H1 (cell line): ENCODE measurements at regions not wholly inside any gene's neighbourhood (a gene's known extent, or its start where the extent isn't known, plus 50 kb on each side); places are given as distances from the start of the nearest gene placed in this dataset.

ENCODE experiments used
- CTCF ChIA-PET: fragments of 300-600 bp; sonication (Branson Sonifier 250); formaldehyde crosslinking; loops from one replicate; lab custom pipeline; 2021; ENCODE audit not compliant: partially characterized antibody; lab: Charles Lee
- POLR2A ChIA-PET: fragments of 300-600 bp; sonication (Branson Sonifier 250); formaldehyde crosslinking; loops from one replicate; lab custom pipeline; 2021; ENCODE audit warnings: inconsistent platforms; ENCODE audit not compliant: partially characterized antibody; lab: Charles Lee
- DNase-seq, 2 experiments: peaks; one replicate each; pipeline versions ENCODE4 v3.0.0 to v3.0.0-alpha.2; 2010 to 2022; ENCODE audit warnings: low spot score in 2 of 2, low read depth in 1 of 2, mixed read lengths in 1 of 2
- FAIRE-seq: peaks from 2 replicates; lab custom pipeline; 2011; peaks lifted over from hg19 to GRCh38; lab: Jason Lieb, UNC
- H2AFZ ChIP-seq: 2 replicates; pipeline ENCODE4 v1.8.1; 2012; ENCODE audit warnings: low read length, inconsistent platforms
- H2AK5ac ChIP-seq: 2 replicates; pipeline ENCODE4 v1.6.1; 2013; ENCODE audit warnings: low read depth, low read length
- H2BK120ac ChIP-seq: replicated peaks from 2 replicates; pipeline ENCODE3; 2013; ENCODE audit warnings: low read depth, low read length, inconsistent platforms
- H2BK12ac ChIP-seq: 2 replicates; pipeline ENCODE4 v1.6.1; 2013; ENCODE audit warnings: low read depth, low read length
- H2BK15ac ChIP-seq: 2 replicates; pipeline ENCODE4 v1.6.1; 2013; ENCODE audit warnings: low read length
- H2BK20ac ChIP-seq: 2 replicates; pipeline ENCODE4 v1.6.1; 2013; ENCODE audit warnings: low read length
- H2BK5ac ChIP-seq: 2 replicates; pipeline ENCODE4 v1.6.1; 2013; ENCODE audit warnings: low read depth, low read length
- H3K14ac ChIP-seq: 2 replicates; pipeline ENCODE4 v1.6.1; 2013; ENCODE audit warnings: inconsistent platforms; ENCODE audit not compliant: insufficient read length
- H3K18ac ChIP-seq: 2 replicates; pipeline ENCODE4 v1.6.1; 2013; ENCODE audit warnings: low read length; ENCODE audit errors: extremely low read depth
- H3K23ac ChIP-seq: 2 replicates; pipeline ENCODE4 v1.6.1; 2013; ENCODE audit warnings: inconsistent platforms; ENCODE audit not compliant: insufficient read length
- H3K23me2 ChIP-seq: 2 replicates; pipeline ENCODE4 v1.6.1; 2013; ENCODE audit warnings: low read depth, low read length
- H3K27ac ChIP-seq: 2 replicates; pipeline ENCODE4 v1.6.1; 2011; ENCODE audit warnings: low read depth, low read length, inconsistent platforms
- H3K27me3 ChIP-seq, 4 experiments: replicated peaks in 1 of 4; 1 replicate in 1 of 4; 2 replicates in 3 of 4; pipeline versions ENCODE4 v1.6.1 to v1.8.1; 2011 to 2013; ENCODE audit warnings: low read length in 3 of 4, mild to moderate bottlenecking in 3 of 4, inconsistent platforms in 2 of 4, mixed read lengths in 2 of 4, moderate library complexity in 1 of 4; ENCODE audit not compliant: control insufficient read depth in 3 of 4, insufficient read depth in 3 of 4; ENCODE audit errors: extremely low read depth in 1 of 4
- H3K36me3 ChIP-seq, 4 experiments: 2 replicates each; pipeline versions ENCODE4 v1.6.1 to v1.8.1; 2011 to 2013; ENCODE audit warnings: mild to moderate bottlenecking in 4 of 4, low read length in 3 of 4, moderate library complexity in 2 of 4, control low read depth in 1 of 4, inconsistent platforms in 1 of 4; ENCODE audit not compliant: insufficient read depth in 4 of 4, control insufficient read depth in 2 of 4
- H3K4ac ChIP-seq: replicated peaks from 2 replicates; pipeline ENCODE3; 2013; ENCODE audit warnings: low read length, low read depth, mixed read lengths, inconsistent platforms; ENCODE audit not compliant: insufficient read length
- H3K4me1 ChIP-seq, 4 experiments: replicated peaks in 1 of 4; 1 replicate in 1 of 4; 2 replicates in 3 of 4; pipeline versions ENCODE4 v1.6.1 to v1.8.1; 2011 to 2013; ENCODE audit warnings: low read length in 3 of 4, inconsistent platforms in 2 of 4, mixed read lengths in 1 of 4; ENCODE audit not compliant: insufficient read depth in 4 of 4, control insufficient read depth in 3 of 4
- H3K4me2 ChIP-seq, 2 experiments: 2 replicates each; pipeline versions ENCODE4 v1.6.1 to v1.8.1; 2011 to 2013; ENCODE audit warnings: low read depth in 2 of 2, low read length in 2 of 2, control low read depth in 1 of 2, inconsistent platforms in 1 of 2, mild to moderate bottlenecking in 1 of 2; ENCODE audit not compliant: insufficient read depth in 1 of 2
- H3K4me3 ChIP-seq, 4 experiments: fragments of 200-600, 300-600 bp in 1 of 4; sonication (generic), shearing (Covaris generic), sonication (Bioruptor Twin) in 1 of 4; 2 replicates each; pipeline versions ENCODE4 v1.5.1 to v1.8.1; 2011 to 2016; ENCODE audit warnings: low read length in 4 of 4, low read depth in 3 of 4, control low read depth in 2 of 4, inconsistent platforms in 2 of 4, mild to moderate bottlenecking in 2 of 4, mixed read lengths in 1 of 4, moderate library complexity in 1 of 4; ENCODE audit not compliant: insufficient read depth in 2 of 4; ENCODE audit errors: extremely low read depth in 1 of 4
- H3K56ac ChIP-seq: replicated peaks from 2 replicates; pipeline ENCODE3; 2013; ENCODE audit warnings: low read depth, mild to moderate bottlenecking, mixed read lengths, low read length, inconsistent platforms; ENCODE audit not compliant: insufficient read length
- H3K79me1 ChIP-seq: 2 replicates; pipeline ENCODE4 v1.6.1; 2013; ENCODE audit warnings: low read depth, low read length, control low read depth
- H3K79me2 ChIP-seq, 2 experiments: 2 replicates each; pipeline versions ENCODE4 v1.6.1 to v1.8.1; 2012 to 2013; ENCODE audit warnings: low read length in 2 of 2, mild to moderate bottlenecking in 2 of 2, inconsistent platforms in 1 of 2; ENCODE audit not compliant: insufficient read depth in 2 of 2, control insufficient read depth in 1 of 2
- H3K9ac ChIP-seq, 4 experiments: replicated peaks in 1 of 4; 1 replicate in 1 of 4; 2 replicates in 3 of 4; pipeline versions ENCODE4 v1.6.1 to v1.8.1; 2011 to 2013; ENCODE audit warnings: low read depth in 3 of 4, low read length in 3 of 4, control low read depth in 2 of 4, mild to moderate bottlenecking in 2 of 4, moderate library complexity in 2 of 4, inconsistent platforms in 1 of 4; ENCODE audit errors: extremely low read depth in 1 of 4
- H3K9me3 ChIP-seq, 2 experiments: 2 replicates each; pipeline versions ENCODE4 v1.6.1 to v1.8.1; 2012 to 2013; ENCODE audit warnings: mild to moderate bottlenecking in 2 of 2, moderate library complexity in 2 of 2, control low read depth in 1 of 2, inconsistent platforms in 1 of 2, low read depth in 1 of 2, low read length in 1 of 2, mixed read lengths in 1 of 2; ENCODE audit not compliant: insufficient read depth in 2 of 2
- H4K20me1 ChIP-seq, 2 experiments: replicated peaks in 1 of 2; 2 replicates each; pipeline versions ENCODE3 to v1.8.1; 2011 to 2013; ENCODE audit warnings: inconsistent platforms in 2 of 2, low read length in 2 of 2, mild to moderate bottlenecking in 1 of 2; ENCODE audit not compliant: insufficient read depth in 2 of 2, control insufficient read depth in 1 of 2
- H4K5ac ChIP-seq: 2 replicates; pipeline ENCODE4 v1.6.1; 2013; ENCODE audit warnings: low read length, low read depth, mixed read lengths, inconsistent platforms; ENCODE audit not compliant: insufficient read length
- H4K8ac ChIP-seq: 2 replicates; pipeline ENCODE4 v1.8.0; 2013; ENCODE audit warnings: mild to moderate bottlenecking, moderate library complexity, low read length, inconsistent platforms; ENCODE audit not compliant: insufficient read depth; ENCODE audit errors: extremely low read depth
- H4K91ac ChIP-seq: replicated peaks from 2 replicates; pipeline ENCODE3; 2013; ENCODE audit warnings: low read length, mixed read lengths, inconsistent platforms; ENCODE audit not compliant: insufficient read length
- BACH1 ChIP-seq: IDR thresholded peaks from 2 replicates; pipeline ENCODE4 v1.6.1; 2012; ENCODE audit warnings: low read length, improper control_type of control experiment
- BRCA1 ChIP-seq: IDR thresholded peaks from 2 replicates; pipeline ENCODE4 v1.6.1; 2012; ENCODE audit warnings: low read depth, low read length, improper control_type of control experiment
- CREB1 ChIP-seq: IDR thresholded peaks from 2 replicates; pipeline ENCODE4 v1.6.1; 2012; ENCODE audit warnings: inconsistent platforms
- CTBP2 ChIP-seq: IDR thresholded peaks from 2 replicates; pipeline ENCODE4 v1.7.0; 2011; ENCODE audit warnings: borderline replicate concordance, mild to moderate bottlenecking, moderate library complexity, mixed read lengths, low read length; ENCODE audit not compliant: insufficient read depth, insufficient read length
- GTF2F1 ChIP-seq: IDR thresholded peaks from 2 replicates; pipeline ENCODE4 v1.6.1; 2012; ENCODE audit warnings: low read depth, low read length, improper control_type of control experiment, borderline replicate concordance
- JUN ChIP-seq: IDR thresholded peaks from 2 replicates; pipeline ENCODE4 v1.6.1; 2011; ENCODE audit warnings: low read depth, mild to moderate bottlenecking, improper control_type of control experiment, low read length
- JUND ChIP-seq: IDR thresholded peaks from 2 replicates; pipeline ENCODE4 v1.6.1; 2011; ENCODE audit warnings: mild to moderate bottlenecking, improper control_type of control experiment, low read length
- KDM1A ChIP-seq: fragments of 200-600, 300-600 bp; sonication (generic); IDR thresholded peaks from 2 replicates; pipeline ENCODE4 v1.7.1; 2016; ENCODE audit warnings: mild to moderate bottlenecking, low read length, borderline replicate concordance
- KDM4A ChIP-seq: IDR thresholded peaks from one replicate; pipeline ENCODE4 v1.7.1; 2012; ENCODE audit warnings: low read depth, mild to moderate bottlenecking, moderate library complexity, low read length, inconsistent platforms; ENCODE audit not compliant: severe bottlenecking
- NANOG ChIP-seq: IDR thresholded peaks from 2 replicates; pipeline ENCODE4 v1.6.1; 2011; ENCODE audit warnings: low read length, low read depth, mild to moderate bottlenecking, inconsistent platforms; ENCODE audit not compliant: insufficient read depth, poor library complexity, severe bottlenecking
- POLR2AphosphoS5 ChIP-seq: IDR thresholded peaks from 2 replicates; pipeline ENCODE4 v1.6.1; 2011; ENCODE audit warnings: low read depth, low read length
- POU5F1 ChIP-seq: IDR thresholded peaks from 2 replicates; pipeline ENCODE4 v1.6.1; 2011; ENCODE audit warnings: low read depth, mild to moderate bottlenecking, low read length, moderate library complexity
- SAP30 ChIP-seq: fragments of 300-600 bp; sonication (generic); IDR thresholded peaks from 2 replicates; pipeline ENCODE4 v1.7.1; 2012; ENCODE audit warnings: low read length, moderate library complexity, mild to moderate bottlenecking, inconsistent platforms; ENCODE audit not compliant: insufficient read depth, insufficient replicate concordance
- SRF ChIP-seq: IDR thresholded peaks from 2 replicates; pipeline ENCODE4 v1.6.1; 2011; ENCODE audit warnings: mild to moderate bottlenecking, low read depth, low read length, moderate library complexity
- TAF7 ChIP-seq: optimal IDR thresholded peaks from 2 replicates; pipeline ENCODE3; 2011; ENCODE audit warnings: low read depth, mild to moderate bottlenecking, inconsistent platforms, low read length, moderate library complexity, borderline replicate concordance
- TEAD4 ChIP-seq: IDR thresholded peaks from 2 replicates; pipeline ENCODE4 v1.6.1; 2012; ENCODE audit warnings: low read depth, low read length, inconsistent platforms, mixed read lengths
- WGBS, 2 experiments: shearing (Covaris generic) in 1 of 2; methylation state at CpG; one replicate each; pipeline versions ENCODE4 v1.1.6 to v1.1.7; 2013 to 2015; ENCODE audit warnings: low lambda C conversion rate in 2 of 2, mixed read lengths in 2 of 2, inconsistent platforms in 1 of 2, low coverage in 1 of 2, missing lambda C conversion rate in 1 of 2; ENCODE audit not compliant: insufficient replicate concordance in 2 of 2, insufficient coverage in 1 of 2, insufficient read length in 1 of 2; ENCODE audit errors: extremely low coverage in 1 of 2, missing lambda C conversion rate in 1 of 2; 5-methylcytosine and 5-hydroxymethylcytosine counted together

GRCh38 chr6:55089325-55089724 is 85.0 kb upstream of the HCRTR2 start:
- Histone ChIP-seq H2AFZ (no peak overlapping the region), H3K79me2 (no peaks in the 10 kb centered on the region), H2BK12ac (no peak overlapping the region), H3K4me1 (no peaks in the 10 kb centered on the region), H3K36me3 (no peaks in the 10 kb centered on the region), H4K91ac (no peak overlapping the region), H3K9me3 (no peaks in the 10 kb centered on the region), H3K23me2 (peaks cover 3% of the 10 kb centered on the region; the same call in 1 of the 2 replicates), H4K20me1 (no peaks in the 10 kb centered on the region), H3K27ac (no peak overlapping the region), H3K4me2 (no peak overlapping the region), H2BK15ac (no peak overlapping the region), H3K27me3 (no peaks in the 10 kb centered on the region), H3K79me1 (no peaks in the 10 kb centered on the region), H3K9ac (no peak overlapping the region), H3K56ac (no peak overlapping the region), H3K14ac (no peak overlapping the region), H3K4ac (no peak overlapping the region), H4K5ac (no peak overlapping the region), H2BK5ac (no peak overlapping the region), H3K4me3 (no peak overlapping the region), H2BK120ac (no peak overlapping the region), H3K23ac (no peak overlapping the region), H4K8ac (no peak overlapping the region), H2BK20ac (no peak overlapping the region), H2AK5ac (no peak overlapping the region), H3K18ac (no peak overlapping the region)
- POLR2A ChIA-PET: no interaction called here
- FAIRE-seq: no peak
- 97% methylated on average over 2 of the region's 2 CpGs; no CpG with 5 or more reads in 1 of the 2 experiments for WGBS, 2 experiments
- DNase-seq: no peak
- CTCF ChIA-PET: no interaction called here
- no peak for TF ChIP-seq JUND
- TF ChIP-seq POU5F1: no peak
- no peak for TF ChIP-seq SAP30
- TF ChIP-seq BACH1: no peak
- no peak for TF ChIP-seq GTF2F1
- TF ChIP-seq CREB1: no peak
- TF ChIP-seq POLR2AphosphoS5: no peak
- TF ChIP-seq TAF7: no peak
- no peak for TF ChIP-seq CTBP2
- no peak for TF ChIP-seq NANOG
- no peak for TF ChIP-seq BRCA1
- no peak for TF ChIP-seq SRF
- no peak for TF ChIP-seq KDM1A
- TF ChIP-seq TEAD4: no peak
- no peak for TF ChIP-seq KDM4A
- no peak for TF ChIP-seq JUN
